NOMO-1 treated with dmso at 0.1 percent for 144 hours (cell line): ENCODE measurements at regions not wholly inside any gene's neighbourhood (a gene's known extent, or its start where the extent isn't known, plus 50 kb on each side); places are given as distances from the start of the nearest gene placed in this dataset.

Source experiments
- DNase-seq: peaks from one replicate; lab custom pipeline; 2025; ENCODE audit not compliant: unreplicated experiment; lab: John Stamatoyannopoulos, UW

DNA sequence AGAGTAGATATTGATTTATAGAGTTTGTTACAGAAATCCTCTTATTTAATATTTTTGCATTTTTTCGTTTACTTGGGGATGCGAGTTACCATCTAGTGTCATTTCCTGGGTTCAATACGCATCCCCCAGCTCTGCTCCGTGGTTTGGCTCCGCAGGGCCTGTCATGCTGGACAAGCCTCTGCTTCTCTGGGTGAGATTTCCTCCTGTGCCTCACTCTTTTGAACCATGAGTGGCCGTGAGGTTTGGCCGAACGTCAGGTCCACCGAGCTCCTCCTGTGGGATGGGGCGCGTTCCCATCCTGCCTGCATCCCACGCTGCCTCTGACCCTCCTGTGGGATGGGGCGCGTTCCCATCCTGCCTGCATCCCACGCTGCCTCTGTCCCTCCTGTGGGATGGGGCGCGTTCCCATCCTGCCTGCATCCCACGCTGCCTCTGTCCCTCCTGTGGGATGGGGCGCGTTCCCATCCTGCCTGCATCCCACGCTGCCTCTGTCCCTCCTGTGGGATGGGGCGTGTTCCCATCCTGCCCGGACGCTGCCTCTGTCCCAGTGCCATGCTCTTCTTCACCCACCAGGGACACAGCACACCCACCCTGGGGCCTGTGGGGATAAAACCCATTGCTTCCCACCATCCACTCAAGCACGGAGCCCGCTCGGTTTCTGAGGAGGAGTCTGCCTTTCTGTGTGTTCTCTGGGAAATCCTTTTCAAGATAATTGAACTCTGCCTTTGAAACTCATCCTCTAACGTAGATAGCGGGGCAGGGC is 506.8 kb downstream of the BRD1 start:
- DNase-seq = no peak

DNA sequence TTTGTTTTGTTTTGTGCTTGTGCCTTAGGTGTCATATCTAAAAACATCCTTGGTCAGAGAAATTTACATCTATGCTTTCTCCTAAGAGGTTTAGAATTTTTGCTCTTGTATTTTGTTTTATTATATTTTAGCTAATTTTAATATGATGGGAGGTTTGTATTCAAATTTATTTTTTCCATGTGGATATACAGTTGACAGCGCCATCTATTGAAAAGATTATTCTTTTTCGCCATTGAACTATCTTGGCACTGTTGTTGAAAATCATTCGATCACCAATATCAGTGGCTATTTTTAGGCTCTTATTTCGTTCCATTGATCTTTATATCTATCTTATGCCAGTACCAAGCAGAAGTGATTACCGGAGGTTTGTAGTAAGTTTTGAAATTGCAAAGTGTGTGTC is 510.3 kb downstream of the BRD1 start:
- DNase-seq = no peak

DNA sequence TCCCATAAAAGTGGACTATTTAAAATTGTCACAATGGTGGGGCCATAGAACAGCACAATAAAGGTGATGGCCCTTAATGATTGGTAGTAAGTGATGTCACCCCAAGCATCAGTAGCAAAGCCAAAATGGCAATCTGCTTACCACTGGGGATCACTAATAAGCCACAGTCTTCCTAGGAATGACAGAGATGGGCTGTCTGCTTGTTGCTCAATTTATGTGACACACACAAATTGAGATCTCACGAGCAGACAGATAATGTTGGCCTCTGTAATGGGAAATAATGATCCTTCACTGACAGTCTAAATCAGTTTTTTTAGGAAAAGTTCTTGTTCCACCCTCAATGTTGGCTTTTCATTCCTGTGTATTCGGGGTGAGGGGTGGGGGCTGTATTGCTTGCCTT is 515.1 kb downstream of the BRD1 start:
- DNase-seq = no peak

DNA sequence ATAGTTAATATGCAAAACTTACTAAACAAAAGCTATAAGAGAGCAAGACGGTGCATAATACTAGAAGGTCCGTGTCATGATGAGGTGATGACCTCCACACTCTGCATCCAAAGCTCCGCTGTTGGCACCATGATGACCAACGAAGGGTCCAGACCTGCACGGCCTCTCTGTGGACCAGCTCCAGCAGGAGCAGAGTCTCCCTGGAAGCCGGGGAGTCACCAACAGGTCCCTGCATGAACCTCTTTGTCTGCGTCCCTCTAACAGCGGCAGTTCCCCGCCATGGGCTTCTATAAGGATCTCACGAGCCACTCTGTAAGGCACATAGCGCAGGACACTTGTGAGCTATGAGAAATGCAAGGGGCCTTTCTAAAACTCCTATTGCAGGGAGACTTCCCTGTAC is 517.3 kb downstream of the BRD1 start:
- DNase-seq = no peak

DNA sequence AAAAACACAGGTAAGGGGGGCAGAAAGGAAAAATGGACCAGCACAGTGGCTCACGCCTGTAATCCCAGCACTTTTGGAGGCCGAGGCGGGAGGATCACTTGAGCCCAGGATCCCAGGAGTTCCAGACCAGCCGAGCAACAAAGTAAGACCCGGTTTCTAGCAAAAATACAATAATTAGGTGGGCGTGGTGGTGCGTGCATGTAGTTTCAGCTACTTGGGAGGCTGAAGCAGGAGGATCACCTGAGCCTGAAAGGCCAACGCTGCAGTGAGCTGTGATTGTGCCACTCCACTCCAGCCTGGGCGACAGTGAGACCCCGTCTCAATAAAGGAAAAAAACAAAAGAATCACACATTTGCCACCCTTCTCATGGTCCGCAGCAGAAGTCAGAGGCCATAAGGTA is 519.4 kb downstream of the BRD1 start:
- no peak for DNase-seq

DNA sequence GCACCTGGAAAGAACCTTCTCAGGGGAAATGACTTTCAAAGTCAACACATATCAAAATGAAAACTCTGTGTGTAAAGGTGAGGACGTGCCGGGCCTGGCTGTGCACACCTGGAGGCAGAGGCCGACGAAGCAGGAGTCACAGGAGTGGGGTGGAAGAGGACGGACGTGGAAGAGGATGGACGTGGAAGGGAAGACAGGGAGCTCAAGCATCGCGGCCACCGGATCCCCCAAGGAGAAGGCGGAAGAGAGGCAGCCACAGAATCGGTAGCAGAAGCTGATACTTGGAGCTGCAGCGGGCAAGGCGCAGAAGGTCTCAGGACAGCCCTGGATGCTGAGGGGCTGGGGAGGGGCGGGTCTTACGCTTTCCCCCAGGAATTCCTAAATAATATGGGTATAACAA is 519.8 kb downstream of the BRD1 start:
- no peak for DNase-seq

DNA sequence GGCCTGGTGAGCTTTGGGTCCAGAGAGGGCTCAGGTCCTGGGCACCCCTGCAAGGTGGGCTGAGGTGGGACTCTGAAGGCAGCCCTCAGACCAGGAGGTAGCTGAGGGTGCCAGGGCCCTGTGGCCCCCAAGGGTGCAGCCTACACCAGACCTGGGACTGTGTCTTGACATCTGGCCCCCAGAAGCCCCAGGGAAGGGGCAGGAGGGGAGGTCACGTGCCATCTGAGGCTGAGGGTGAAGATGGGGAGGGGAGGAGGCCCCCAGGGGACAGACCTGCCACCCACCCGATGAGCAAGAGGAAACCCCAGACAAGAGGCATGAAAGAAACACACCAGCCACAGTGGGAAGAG is 520.2 kb downstream of the BRD1 start:
- DNase-seq = no peak

DNA sequence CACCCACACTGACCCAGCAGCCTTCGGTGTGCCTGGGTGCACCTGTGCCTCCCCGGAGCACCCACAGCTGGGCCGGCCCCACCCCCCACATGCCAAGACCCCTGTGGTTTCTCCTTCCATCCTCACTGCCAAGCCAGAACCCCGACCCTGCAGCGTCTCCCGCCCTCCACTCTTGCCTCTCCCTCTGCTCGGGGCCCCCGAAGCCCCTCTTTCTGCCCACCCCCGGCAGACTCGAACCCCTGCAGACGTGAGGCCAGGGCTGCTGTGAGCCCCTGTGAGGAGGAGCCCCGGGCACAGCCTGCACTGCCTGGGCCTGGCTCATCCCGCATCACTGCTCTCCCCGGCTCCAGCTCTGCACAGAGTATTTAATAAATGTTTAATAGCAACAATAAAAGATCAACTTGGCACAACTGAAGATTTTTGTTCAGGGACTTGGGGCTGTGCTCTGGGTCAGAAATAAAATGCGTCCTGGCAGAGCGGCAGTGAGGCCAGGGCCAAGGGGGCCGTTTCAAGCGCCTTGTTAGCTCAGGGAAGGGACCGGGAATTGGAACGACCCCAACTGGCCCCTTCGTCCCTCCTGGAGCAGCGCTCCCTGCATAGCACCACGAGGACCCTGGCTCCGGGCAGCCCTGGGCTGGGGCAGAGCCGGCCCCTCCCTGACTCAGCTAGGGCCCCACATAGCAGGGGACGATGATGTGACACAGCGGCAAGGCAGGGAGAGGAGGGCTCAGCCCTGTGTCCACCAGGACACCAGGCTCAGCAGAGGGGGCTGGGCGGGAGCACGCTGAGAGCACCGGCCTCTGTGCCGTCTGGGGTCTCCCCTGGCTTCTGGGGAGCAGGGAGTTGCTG is 520.8 kb downstream of the BRD1 start:
- DNase-seq = no peak

- DNase-seq = no peak
These were observed 521.6 kb downstream of the BRD1 start for GRCh38 chr22:49305966-49306631.

- DNase-seq = no peak
These were observed 522.3 kb downstream of the BRD1 start for GRCh38 chr22:49305214-49305965.

- DNase-seq = no peak
These were observed 523.8 kb downstream of the BRD1 start for GRCh38 chr22:49303781-49304461.

- DNase-seq = no peak
These were observed 524.5 kb downstream of the BRD1 start for GRCh38 chr22:49303061-49303735.

DNA sequence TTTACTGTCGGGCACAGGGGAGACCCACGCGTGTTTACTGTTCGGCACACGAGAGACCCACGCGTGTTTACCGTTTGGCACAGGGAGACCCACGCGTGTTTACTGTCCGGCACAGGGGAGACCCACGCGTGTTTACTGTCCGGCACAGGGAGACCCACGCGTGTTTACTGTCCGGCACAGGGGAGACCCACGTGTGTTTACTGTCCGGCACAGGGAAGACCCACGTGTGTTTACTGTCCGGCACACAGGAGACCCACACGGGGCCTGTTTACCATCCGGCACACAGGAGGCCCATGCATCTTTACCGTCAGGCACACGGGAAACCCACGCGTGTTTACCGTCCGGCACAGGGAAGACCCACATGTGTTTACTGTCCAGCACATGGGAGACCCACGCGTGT is 525.1 kb downstream of the BRD1 start:
- DNase-seq = no peak

DNA sequence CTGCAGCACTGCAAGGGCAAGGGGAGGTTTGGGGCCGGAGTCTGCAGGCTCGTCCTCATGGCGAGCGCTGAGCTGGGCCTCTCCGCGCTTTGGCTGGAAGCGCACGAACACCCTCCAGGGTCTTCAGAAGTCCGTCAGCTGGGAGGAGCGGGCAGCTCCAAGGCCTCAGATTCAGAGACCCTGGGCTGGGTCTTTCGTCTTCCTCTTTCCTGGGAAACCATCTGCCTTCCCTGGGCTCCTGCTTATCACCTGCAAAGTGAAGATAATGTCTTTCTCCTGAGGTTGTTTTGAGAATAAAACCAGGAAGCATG is 525.6 kb downstream of the BRD1 start:
- no peak for DNase-seq

- no peak for DNase-seq
These were observed 526.1 kb downstream of the BRD1 start for GRCh38 chr22:49301398-49302149.

DNA sequence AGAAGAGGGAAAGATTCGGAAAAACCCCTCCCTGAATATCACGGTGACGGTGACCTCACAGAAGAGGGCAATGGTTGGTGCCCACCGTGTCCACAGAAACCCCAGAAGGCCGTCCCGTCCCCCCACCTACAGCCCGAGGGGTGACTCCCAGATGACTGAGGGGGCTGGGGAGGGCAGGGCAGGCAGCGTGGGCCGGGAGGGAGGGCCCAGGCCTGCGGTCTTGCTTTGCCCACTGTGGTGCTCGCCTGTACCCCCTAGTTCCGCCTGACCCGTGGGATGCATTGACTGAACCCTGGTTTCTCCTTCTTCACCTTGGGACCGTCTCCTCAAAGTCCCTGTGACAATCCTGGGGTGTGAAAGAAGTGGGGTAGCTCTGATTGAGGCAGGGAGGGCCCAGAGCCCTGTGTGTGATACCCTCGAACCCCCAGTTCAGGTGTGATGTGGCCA is 526.7 kb downstream of the BRD1 start:
- DNase-seq = no peak

DNA sequence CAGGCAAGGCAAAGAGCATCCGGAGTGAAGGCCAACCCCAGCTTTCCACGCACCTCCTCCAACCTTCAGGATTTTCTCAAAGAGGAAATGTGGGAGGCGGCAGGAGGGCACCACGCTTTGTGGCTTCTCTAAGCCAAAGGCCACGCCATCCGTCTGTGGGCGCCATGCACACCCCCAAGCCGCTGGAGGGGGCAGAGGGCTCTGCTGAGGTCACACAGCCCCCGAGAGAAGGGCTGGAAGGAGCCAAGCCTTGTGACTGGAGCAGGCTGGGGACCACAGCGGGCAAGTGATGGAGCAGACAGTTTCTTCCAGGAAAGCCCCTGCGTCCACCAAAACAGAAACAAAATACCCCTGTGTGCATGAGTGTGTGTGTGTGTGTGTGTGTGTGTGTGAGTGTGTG is 527.4 kb downstream of the BRD1 start:
- no peak for DNase-seq

- no peak for DNase-seq
These were observed 527.8 kb downstream of the BRD1 start for GRCh38 chr22:49299821-49300231.
